ENCODE measurements at regions not wholly inside any gene's neighbourhood (a gene's known extent, or its start where the extent isn't known, plus 50 kb on each side); places are given as distances from the start of the nearest gene placed in this dataset.

DNA sequence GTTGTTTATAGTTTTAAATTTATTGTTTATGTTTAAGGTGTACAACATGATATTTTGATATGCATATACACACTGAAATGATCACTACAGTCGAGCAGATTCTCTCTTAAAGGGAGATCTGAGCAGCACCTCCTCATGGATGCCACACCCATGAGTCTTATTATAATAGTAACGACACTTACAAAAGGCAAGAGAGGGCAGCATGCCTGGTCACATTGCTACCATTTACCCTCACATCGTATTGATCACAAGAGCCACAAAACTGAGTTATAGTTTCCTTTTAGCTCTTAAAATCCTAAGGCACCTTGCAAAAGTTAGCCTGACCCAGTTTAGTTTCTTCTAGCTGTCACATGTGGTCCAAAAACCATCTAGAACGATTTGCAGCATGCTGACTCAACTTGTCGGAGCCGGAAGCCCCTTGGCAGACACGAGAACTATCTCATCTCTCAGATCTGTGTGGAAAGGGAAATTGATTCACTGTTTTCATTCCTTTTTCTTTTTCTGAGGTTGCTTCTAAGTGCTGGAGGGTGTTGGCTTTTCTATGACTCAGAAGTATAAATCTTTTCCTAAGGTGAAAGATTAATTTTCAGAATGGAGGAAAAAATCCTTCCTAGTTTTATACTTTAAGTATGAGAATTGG, 85.3 kb downstream of the CDC42EP3 start:
- peak overlapping the region; percentile 77 to 84 for H3K4me3 Mint-ChIP-seq
- peak; percentile 61 to 64 (median 64) for DNase-seq
- H3K4me1 Mint-ChIP-seq (ENCODE audit: low read depth in 2 of 2): peaks cover 69 to 82% of the 10 kb centered on the region in 2 donors
- H3K9me3 Mint-ChIP-seq: no peaks in the 10 kb centered on the region
- no peaks in the 10 kb centered on the region for H3K27me3 Mint-ChIP-seq
- ATAC-seq (replicated peaks): peak; percentile 86
- peak overlapping the region; percentile 91 to 97 for H3K27ac Mint-ChIP-seq
- peaks cover 2% of the 10 kb centered on the region for H3K36me3 Mint-ChIP-seq (ENCODE audit: insufficient read depth)

DNA sequence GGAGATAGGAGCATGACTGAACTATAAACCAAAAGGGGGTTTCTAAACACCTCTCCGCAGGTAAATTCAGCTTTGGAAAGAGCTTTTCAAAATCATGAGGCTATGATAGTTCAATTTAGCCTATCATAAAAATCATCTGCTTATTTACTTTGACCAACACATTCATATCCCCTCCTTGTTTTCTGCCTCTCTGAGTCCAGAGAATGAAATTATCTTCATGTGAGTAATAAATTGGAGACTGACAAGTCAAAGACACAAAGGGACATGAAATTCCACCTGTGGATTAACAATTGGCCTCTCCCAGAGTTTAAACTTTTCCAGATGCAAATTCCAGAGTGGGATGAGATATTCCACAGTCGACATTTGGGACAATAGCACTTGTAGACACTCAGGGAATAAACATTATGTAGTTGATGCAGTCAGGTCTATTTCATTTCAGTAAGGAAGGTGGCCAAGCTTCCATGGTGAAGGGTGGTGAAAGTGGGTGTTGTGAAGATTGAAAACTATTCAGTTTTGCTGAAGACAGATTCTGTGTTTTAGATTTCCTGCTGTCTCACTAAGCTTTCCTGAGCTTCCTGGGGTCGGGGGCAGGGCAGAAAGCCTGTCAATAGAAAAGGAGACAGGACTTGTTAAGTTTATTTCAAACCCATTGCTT, 84.7 kb downstream of the CDC42EP3 start:
- peaks cover 72 to 84% of the 10 kb centered on the region in 2 donors for H3K4me1 Mint-ChIP-seq (ENCODE audit: low read depth in 2 of 2)
- H3K27ac Mint-ChIP-seq: peak overlapping the region; percentile 91 to 97
- H3K4me3 Mint-ChIP-seq: peak overlapping the region; percentile 77 to 84
- peak; percentile 5 for ATAC-seq (replicated peaks)
- no peaks in the 10 kb centered on the region for H3K9me3 Mint-ChIP-seq
- H3K27me3 Mint-ChIP-seq: no peaks in the 10 kb centered on the region
- H3K36me3 Mint-ChIP-seq (ENCODE audit: insufficient read depth): peaks cover 2% of the 10 kb centered on the region
- no peak for DNase-seq

DNA sequence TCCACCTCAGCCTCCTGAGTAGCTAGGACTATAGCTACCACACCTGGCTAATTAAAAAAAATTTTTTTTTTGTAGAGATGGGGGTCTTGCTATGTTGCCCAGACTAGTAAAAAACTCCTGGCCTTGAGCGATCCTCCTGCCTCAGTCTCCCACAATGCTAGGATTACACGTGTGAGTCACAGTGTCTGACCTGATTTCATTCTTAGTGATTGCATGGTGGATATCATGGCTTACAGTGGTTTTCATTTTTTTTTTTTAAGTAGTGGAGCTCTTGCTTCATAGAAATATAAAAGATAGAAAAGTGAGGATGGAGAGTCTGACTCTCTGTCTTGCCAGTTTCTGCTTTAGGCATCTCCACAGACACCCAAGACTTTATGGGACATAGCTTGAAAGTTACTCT, 83.6 kb downstream of the CDC42EP3 start:
- Mint-ChIP-seq H3K4me1 (ENCODE audit: low read depth in 2 of 2) (peaks cover 67 to 80% of the 10 kb centered on the region in 2 donors), H3K27ac (peak overlapping the region; percentile 91 to 97), H3K27me3 (no peaks in the 10 kb centered on the region), H3K9me3 (no peaks in the 10 kb centered on the region), H3K36me3 (ENCODE audit: insufficient read depth) (peaks cover 2% of the 10 kb centered on the region), H3K4me3 (peak overlapping the region; percentile 77 to 84)
- DNase-seq (no peak), ATAC-seq (replicated peaks) (no peak)

DNA sequence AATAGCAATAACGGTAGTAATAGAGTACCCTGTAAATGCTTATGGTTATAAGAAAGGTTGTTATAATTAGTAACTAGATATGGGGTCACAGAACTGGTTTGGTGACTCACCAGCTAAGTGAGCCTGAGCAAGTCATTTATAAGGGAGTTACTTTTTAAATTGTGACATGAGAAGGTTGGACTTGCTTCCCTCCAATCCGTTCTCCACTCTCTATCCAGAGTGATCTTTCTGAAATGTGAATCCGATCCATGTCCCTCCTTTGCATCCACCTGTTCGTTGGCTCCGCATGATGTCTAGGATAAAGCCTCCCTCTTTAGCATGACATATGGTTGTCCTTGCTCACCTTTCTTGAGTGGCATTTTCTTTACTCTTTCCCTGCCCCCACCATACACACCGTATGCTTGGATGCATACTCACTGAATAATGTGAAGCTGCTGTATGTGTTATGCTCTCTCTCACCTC, 83.1 kb downstream of the CDC42EP3 start:
- no peak for ATAC-seq (replicated peaks)
- no peaks in the 10 kb centered on the region for H3K27me3 Mint-ChIP-seq
- no peaks in the 10 kb centered on the region for H3K9me3 Mint-ChIP-seq
- no peak for DNase-seq
- H3K27ac Mint-ChIP-seq: peak overlapping the region; percentile 91 to 97
- H3K4me1 Mint-ChIP-seq (ENCODE audit: low read depth in 2 of 2): peaks cover 61 to 75% of the 10 kb centered on the region in 2 donors
- peak overlapping the region in 1 of 2 donors; percentile 1 for H3K4me3 Mint-ChIP-seq
- peaks cover 2% of the 10 kb centered on the region for H3K36me3 Mint-ChIP-seq (ENCODE audit: insufficient read depth)

DNA sequence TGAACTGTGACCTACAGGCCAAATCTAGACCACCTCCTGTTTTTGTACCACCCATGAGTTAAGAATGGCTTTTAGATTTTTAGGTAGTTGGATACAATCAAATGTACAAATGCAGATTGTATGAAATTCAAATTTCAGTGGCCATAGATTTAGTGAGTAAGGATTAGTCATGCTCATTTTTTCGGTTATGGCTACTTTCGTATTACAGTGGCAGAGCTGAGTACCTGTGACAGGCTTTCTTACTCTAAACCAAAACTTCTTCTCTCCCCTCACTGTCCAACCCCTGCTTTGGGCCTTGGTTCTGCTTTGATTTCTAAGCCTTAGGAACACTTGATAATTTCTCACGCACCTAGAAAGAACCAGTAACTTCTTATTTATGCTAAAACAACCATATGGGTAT, 82.1 kb downstream of the CDC42EP3 start:
- peak overlapping the region; percentile 46 to 97 for H3K27ac Mint-ChIP-seq
- H3K9me3 Mint-ChIP-seq: peaks cover 0 to 2% of the 10 kb centered on the region in 2 donors
- peak overlapping the region; percentile 22 to 60 for H3K4me3 Mint-ChIP-seq
- H3K4me1 Mint-ChIP-seq (ENCODE audit: low read depth in 2 of 2): peaks cover 53 to 65% of the 10 kb centered on the region in 2 donors
- peaks cover 2% of the 10 kb centered on the region for H3K36me3 Mint-ChIP-seq (ENCODE audit: insufficient read depth)
- DNase-seq (no peak), ATAC-seq (replicated peaks) (no peak)
- no peaks in the 10 kb centered on the region for H3K27me3 Mint-ChIP-seq

DNA sequence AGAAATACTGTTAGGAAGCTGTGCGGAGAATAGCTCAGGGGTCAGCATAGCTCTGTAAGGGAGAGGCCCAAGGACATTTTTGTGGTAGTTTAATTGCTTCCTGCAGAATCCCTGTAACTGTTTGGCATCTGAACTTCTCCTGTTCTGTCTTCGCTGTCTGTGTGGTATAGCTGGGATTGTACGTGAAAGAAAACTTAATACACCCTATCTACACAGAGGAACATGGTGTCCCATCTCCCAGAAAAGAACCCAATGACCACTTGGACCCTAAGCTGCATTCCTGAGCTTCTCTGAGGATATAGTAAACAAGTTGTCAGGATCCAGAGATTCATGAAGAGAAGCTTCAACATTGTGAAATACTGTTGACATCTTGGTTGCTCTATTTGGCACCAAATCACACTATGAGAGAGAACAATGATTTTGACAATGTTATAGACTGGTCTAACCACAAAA, 81.3 kb downstream of the CDC42EP3 start:
- DNase-seq (no peak), ATAC-seq (replicated peaks) (no peak)
- H3K4me3 Mint-ChIP-seq: peak overlapping the region; percentile 33 to 60
- no peaks in the 10 kb centered on the region for H3K27me3 Mint-ChIP-seq
- peak overlapping the region; percentile 46 to 97 for H3K27ac Mint-ChIP-seq
- peaks cover 0 to 2% of the 10 kb centered on the region in 2 donors for H3K9me3 Mint-ChIP-seq
- peaks cover 51 to 61% of the 10 kb centered on the region in 2 donors for H3K4me1 Mint-ChIP-seq (ENCODE audit: low read depth in 2 of 2)
- H3K36me3 Mint-ChIP-seq (ENCODE audit: insufficient read depth): peaks cover 2% of the 10 kb centered on the region
